Fibroblast of lung (primary cell): ENCODE measurements at regions not wholly inside any gene's neighbourhood (a gene's known extent, or its start where the extent isn't known, plus 50 kb on each side); places are given as distances from the start of the nearest gene placed in this dataset.

Source experiments
- DNase-seq, 2 donors: peaks; one replicate each; pipeline versions ENCODE4 v3.0.0 to v3.0.0-alpha.2; 2010; ENCODE audit warnings: low read depth in 2 of 2
- H2AFZ ChIP-seq: 2 replicates; pipeline ENCODE4 v1.5.1; 2012; ENCODE audit warnings: low read length, control low read depth, inconsistent platforms
- H3K27ac ChIP-seq: 2 replicates; pipeline ENCODE4 v1.5.1; 2011; ENCODE audit warnings: low read length, control low read depth; ENCODE audit not compliant: insufficient read depth
- H3K27me3 ChIP-seq: 2 replicates; pipeline ENCODE4 v1.5.1; 2011; ENCODE audit warnings: mild to moderate bottlenecking, low read length; ENCODE audit not compliant: control insufficient read depth, insufficient read depth
- H3K36me3 ChIP-seq: 2 replicates; pipeline ENCODE4 v1.5.1; 2011; ENCODE audit warnings: low read length; ENCODE audit not compliant: control insufficient read depth, insufficient read depth
- H3K4me1 ChIP-seq: 2 replicates; pipeline ENCODE4 v1.5.1; 2011; ENCODE audit warnings: low read length; ENCODE audit not compliant: control insufficient read depth, insufficient read depth; ENCODE audit errors: extremely low read depth
- H3K4me2 ChIP-seq: 2 replicates; pipeline ENCODE4 v1.5.1; 2011; ENCODE audit warnings: low read length, control low read depth; ENCODE audit not compliant: insufficient read depth; ENCODE audit errors: extremely low read depth
- H3K4me3 ChIP-seq, 4 experiments: fragments of 200-600 bp in 1 of 4; sonication (generic) in 1 of 4; replicated peaks in 1 of 4; 2 replicates each; pipeline ENCODE4 v1.5.1; 2011 to 2016; ENCODE audit warnings: low read length in 4 of 4, low read depth in 3 of 4, mild to moderate bottlenecking in 3 of 4, control low read depth in 2 of 4, inconsistent platforms in 1 of 4, mixed read lengths in 1 of 4; ENCODE audit not compliant: insufficient read depth in 1 of 4; ENCODE audit errors: control extremely low read depth in 1 of 4
- H3K79me2 ChIP-seq: 2 replicates; pipeline ENCODE4 v1.5.1; 2012; ENCODE audit warnings: mild to moderate bottlenecking, low read length, inconsistent platforms; ENCODE audit not compliant: control insufficient read depth, insufficient read depth
- H3K9ac ChIP-seq: 2 replicates; pipeline ENCODE4 v1.5.1; 2011; ENCODE audit warnings: mild to moderate bottlenecking, low read length, control low read depth; ENCODE audit not compliant: insufficient read depth
- H3K9me3 ChIP-seq: 2 replicates; pipeline ENCODE4 v1.5.1; 2012; ENCODE audit warnings: low read depth, low read length; ENCODE audit not compliant: control insufficient read depth, insufficient read depth
- H4K20me1 ChIP-seq: 2 replicates; pipeline ENCODE4 v1.5.1; 2011; ENCODE audit warnings: low read length; ENCODE audit not compliant: control insufficient read depth, insufficient read depth; ENCODE audit errors: extremely low read depth
- EZH2 ChIP-seq: IDR thresholded peaks from 2 replicates; pipeline ENCODE4 v1.5.1; 2012; ENCODE audit warnings: low read length, control low read depth, mild to moderate bottlenecking; ENCODE audit errors: missing control alignments
- TF ChIP-seq, protein P1 (sequence below), 2 donors: IDR thresholded peaks in 1 of 2; conservative IDR thresholded peaks in 1 of 2; 1 replicate in 1 of 2; 2 replicates in 1 of 2; pipeline ENCODE4 v1.5.1; 2011 to 2012; ENCODE audit warnings: low read length in 2 of 2, control low read depth in 1 of 2, inconsistent platforms in 1 of 2, low read depth in 1 of 2, mild to moderate bottlenecking in 1 of 2

GRCh38 chr6:103139377-103139776, 1720.3 kb downstream of the HACE1 start:
- Histone ChIP-seq H3K27me3 (no peaks in the 10 kb centered on the region), H3K79me2 (no peaks in the 10 kb centered on the region), H3K4me2 (no peak overlapping the region), H4K20me1 (no peaks in the 10 kb centered on the region), H2AFZ (no peak overlapping the region), H3K9ac (no peak overlapping the region), H3K36me3 (no peaks in the 10 kb centered on the region), H3K27ac (no peak overlapping the region), H3K4me3 (no peak overlapping the region), H3K4me1 (no peaks in the 10 kb centered on the region), H3K9me3 (no peaks in the 10 kb centered on the region)
- no peak for DNase-seq
- no peak for TF ChIP-seq EZH2
- TF ChIP-seq, protein P1, sequence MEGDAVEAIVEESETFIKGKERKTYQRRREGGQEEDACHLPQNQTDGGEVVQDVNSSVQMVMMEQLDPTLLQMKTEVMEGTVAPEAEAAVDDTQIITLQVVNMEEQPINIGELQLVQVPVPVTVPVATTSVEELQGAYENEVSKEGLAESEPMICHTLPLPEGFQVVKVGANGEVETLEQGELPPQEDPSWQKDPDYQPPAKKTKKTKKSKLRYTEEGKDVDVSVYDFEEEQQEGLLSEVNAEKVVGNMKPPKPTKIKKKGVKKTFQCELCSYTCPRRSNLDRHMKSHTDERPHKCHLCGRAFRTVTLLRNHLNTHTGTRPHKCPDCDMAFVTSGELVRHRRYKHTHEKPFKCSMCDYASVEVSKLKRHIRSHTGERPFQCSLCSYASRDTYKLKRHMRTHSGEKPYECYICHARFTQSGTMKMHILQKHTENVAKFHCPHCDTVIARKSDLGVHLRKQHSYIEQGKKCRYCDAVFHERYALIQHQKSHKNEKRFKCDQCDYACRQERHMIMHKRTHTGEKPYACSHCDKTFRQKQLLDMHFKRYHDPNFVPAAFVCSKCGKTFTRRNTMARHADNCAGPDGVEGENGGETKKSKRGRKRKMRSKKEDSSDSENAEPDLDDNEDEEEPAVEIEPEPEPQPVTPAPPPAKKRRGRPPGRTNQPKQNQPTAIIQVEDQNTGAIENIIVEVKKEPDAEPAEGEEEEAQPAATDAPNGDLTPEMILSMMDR (conservative IDR thresholded peaks at IDR 0.05 in 1 of 2, IDR thresholded peaks at IDR 0.05 in 1 of 2; ENCODE audit: low read depth in 1 of 2, low read length in 2 of 2) = no peak

- H4K20me1 ChIP-seq = no peaks in the 10 kb centered on the region
- H3K36me3 ChIP-seq = no peaks in the 10 kb centered on the region
- DNase-seq = no peak
- H3K4me1 ChIP-seq = no peaks in the 10 kb centered on the region
- no peak for TF ChIP-seq EZH2
- TF ChIP-seq, protein P1 (conservative IDR thresholded peaks at IDR 0.05 in 1 of 2, IDR thresholded peaks at IDR 0.05 in 1 of 2; ENCODE audit: low read depth in 1 of 2, low read length in 2 of 2) = no peak
- no peak overlapping the region for H3K4me3 ChIP-seq
- H3K4me2 ChIP-seq = no peak overlapping the region
- no peak overlapping the region for H3K27ac ChIP-seq
- no peaks in the 10 kb centered on the region for H3K9me3 ChIP-seq
- no peak overlapping the region for H3K9ac ChIP-seq
- H2AFZ ChIP-seq = no peak overlapping the region
- H3K27me3 ChIP-seq = no peaks in the 10 kb centered on the region
- no peaks in the 10 kb centered on the region for H3K79me2 ChIP-seq
Observed at GRCh38 chr6:103124471-103124870, 1731.0 kb downstream of the GRIK2 start.

GRCh38 chr6:103122766-103123601, 1729.5 kb downstream of the GRIK2 start:
- no peaks in the 10 kb centered on the region for H3K4me1 ChIP-seq
- no peaks in the 10 kb centered on the region for H3K27me3 ChIP-seq
- H2AFZ ChIP-seq = no peak overlapping the region
- no peaks in the 10 kb centered on the region for H3K79me2 ChIP-seq
- H3K27ac ChIP-seq = no peak overlapping the region
- H4K20me1 ChIP-seq = no peaks in the 10 kb centered on the region
- no peak overlapping the region for H3K4me2 ChIP-seq
- DNase-seq = peak; percentile 14 to 29
- H3K4me3 ChIP-seq = no peak overlapping the region
- no peaks in the 10 kb centered on the region for H3K36me3 ChIP-seq
- TF ChIP-seq, protein P1 (conservative IDR thresholded peaks at IDR 0.05 in 1 of 2, IDR thresholded peaks at IDR 0.05 in 1 of 2; ENCODE audit: low read depth in 1 of 2, low read length in 2 of 2) = peak in 1 of 2 donors; percentile 24
- no peak for TF ChIP-seq EZH2
- H3K9ac ChIP-seq = no peak overlapping the region
- no peaks in the 10 kb centered on the region for H3K9me3 ChIP-seq
